HepG2 (cell line): ENCODE measurements at regions not wholly inside any gene's neighbourhood (a gene's known extent, or its start where the extent isn't known, plus 50 kb on each side); places are given as distances from the start of the nearest gene placed in this dataset.

ENCODE experiments used
- ATAC-seq: fragments of 200-7000 bp; cut with Tn5 transposase; 3 replicates; pipeline ENCODE4 v1.9.1; 2020; ENCODE audit warnings: mild to moderate bottlenecking, moderate library complexity
- BruUV-seq: library from RNA; stranded (reverse); fragments of 400-500 nt; replicated peaks from 2 replicates; lab custom pipeline; 2021; lab: Mats Ljungman, UMichigan
- CTCF ChIA-PET: fragments of 300-600 bp; formaldehyde crosslinking; extraction: SDS; loops from one replicate; lab custom pipeline; 2021; ENCODE audit warnings: low total read pairs, inconsistent platforms, low intra/inter-chr PET ratio; lab: Yijun Ruan, JAX
- POLR2A ChIA-PET: fragments of 350-600 bp; sonication (Branson Sonifier 250); formaldehyde crosslinking; loops from one replicate; lab custom pipeline; 2020; ENCODE audit warnings: antibody characterized with exemption, inconsistent platforms; lab: Yijun Ruan, JAX
- DNase-seq: peaks from one replicate; pipeline ENCODE4 v3.0.0-alpha.2; 2015; ENCODE audit warnings: low spot score
- FAIRE-seq: peaks from 3 replicates; lab custom pipeline; 2011; peaks lifted over from hg19 to GRCh38; lab: Jason Lieb, UNC
- H2AFZ ChIP-seq: one replicate; pipeline ENCODE4 v1.6.1; 2011; ENCODE audit warnings: low read length, inconsistent platforms
- H3K27ac ChIP-seq: fragments of 300-600 bp; 3 replicates; pipeline ENCODE4 v1.8.0; 2011; ENCODE audit warnings: mixed run types, mild to moderate bottlenecking, mixed read lengths, low read length, inconsistent platforms; ENCODE audit not compliant: insufficient read depth; ENCODE audit errors: extremely low read length
- H3K27me3 ChIP-seq, 2 experiments: fragments of 200-600 bp in 1 of 2; 2 replicates in 1 of 2; 3 replicates in 1 of 2; pipeline versions ENCODE4 v1.6.0 to v1.8.0; 2011; ENCODE audit warnings: low read length in 2 of 2, mild to moderate bottlenecking in 2 of 2, moderate library complexity in 2 of 2, inconsistent platforms in 1 of 2; ENCODE audit not compliant: insufficient read depth in 2 of 2, control insufficient read depth in 1 of 2
- H3K36me3 ChIP-seq, 2 experiments: fragments of 200-600 bp in 1 of 2; replicated peaks in 1 of 2; 2 replicates in 1 of 2; 3 replicates in 1 of 2; pipeline versions ENCODE4 v1.5.1 to v1.8.0; 2011; ENCODE audit warnings: low read length in 2 of 2, inconsistent platforms in 1 of 2; ENCODE audit not compliant: insufficient read depth in 2 of 2, control insufficient read depth in 1 of 2
- H3K4me1 ChIP-seq: 2 replicates; pipeline ENCODE4 v1.5.1; 2012; ENCODE audit warnings: low read length, inconsistent platforms; ENCODE audit not compliant: insufficient read depth
- H3K4me2 ChIP-seq: 2 replicates; pipeline ENCODE4 v1.6.0; 2011; ENCODE audit warnings: low read depth, low read length, inconsistent platforms
- H3K4me3 ChIP-seq, 3 experiments: fragments of 200-600 bp in 1 of 3; sonication (generic), shearing (Covaris generic) in 1 of 3; replicated peaks in 1 of 3; 2 replicates each; pipeline ENCODE4 v1.5.1; 2011 to 2016; ENCODE audit warnings: low read length in 3 of 3, inconsistent platforms in 2 of 3, low read depth in 2 of 3, mild to moderate bottlenecking in 2 of 3, control low read depth in 1 of 3, mixed read lengths in 1 of 3; ENCODE audit not compliant: insufficient read depth in 1 of 3
- H3K79me2 ChIP-seq: one replicate; pipeline ENCODE4 v1.6.1; 2011; ENCODE audit warnings: low read length, inconsistent platforms; ENCODE audit not compliant: insufficient read depth
- H3K9ac ChIP-seq: 2 replicates; pipeline ENCODE4 v1.6.0; 2011; ENCODE audit warnings: mild to moderate bottlenecking, low read depth, low read length, inconsistent platforms; ENCODE audit not compliant: insufficient read depth
- H3K9me3 ChIP-seq: 2 replicates; pipeline ENCODE4 v1.5.1; 2012; ENCODE audit warnings: mild to moderate bottlenecking, low read length
- H4K20me1 ChIP-seq: 2 replicates; pipeline ENCODE4 v1.6.0; 2011; ENCODE audit warnings: inconsistent platforms, mild to moderate bottlenecking, low read length, moderate library complexity; ENCODE audit not compliant: insufficient read depth
- CENPBD1 ChIP-seq: sonication (generic); formaldehyde crosslinking; IDR thresholded peaks from 2 replicates; pipeline ENCODE4 v1.8.0; 2022; ENCODE audit warnings: missing genetic modification reagents, low read depth, mild to moderate bottlenecking, borderline replicate concordance
- RORA ChIP-seq: sonication (generic); formaldehyde crosslinking; IDR thresholded peaks from 2 replicates; pipeline ENCODE4 v1.5.0; 2020; ENCODE audit warnings: mild to moderate bottlenecking, missing genetic modification reagents, moderate library complexity
- ZBTB49 ChIP-seq: sonication (generic); formaldehyde crosslinking; IDR thresholded peaks from 2 replicates; pipeline ENCODE4 v1.4.0; 2020; ENCODE audit warnings: missing genetic modification reagents, borderline replicate concordance
- ZFP41 ChIP-seq: sonication (generic); formaldehyde crosslinking; IDR thresholded peaks from 2 replicates; pipeline ENCODE4 v1.4.0; 2020; ENCODE audit warnings: mild to moderate bottlenecking, missing genetic modification reagents, borderline replicate concordance
- ZNF414 ChIP-seq: sonication (generic); formaldehyde crosslinking; IDR thresholded peaks from 2 replicates; pipeline ENCODE4 v1.5.0; 2020; ENCODE audit warnings: missing genetic modification reagents
- ZNF503 ChIP-seq: sonication (generic); formaldehyde crosslinking; IDR thresholded peaks from 2 replicates; pipeline ENCODE4 v1.4.0; 2020; ENCODE audit warnings: missing genetic modification reagents
- WGBS: methylation state at CpG from one replicate; pipeline ENCODE4 v1.1.6; 2017; ENCODE audit warnings: low lambda C conversion rate; 5-methylcytosine and 5-hydroxymethylcytosine counted together
- in situ Hi-C: cut with HindIII; loops from 2 replicates; pipeline ENCODE4 v1.10.0; 2017; ENCODE audit warnings: low pct_unique_long_range_greater_than_20kb; ENCODE audit not compliant: extremely low pct_ligation_motif_present
- intact Hi-C: fragments of 100-400 bp; cut with micrococcal nuclease; formaldehyde crosslinking; loops from one replicate; pipeline ENCODE4 v1.10.0; 2022; ENCODE audit not compliant: unreplicated experiment

GRCh38 chr15:85950101-85950500, 129.6 kb upstream of the AGBL1 start:
- in situ Hi-C loops = no loop called here
- Histone ChIP-seq H3K9me3 (no peaks in the 10 kb centered on the region), H3K27me3 (no peaks in the 10 kb centered on the region), H3K4me1 (no peaks in the 10 kb centered on the region), H3K9ac (no peak overlapping the region), H3K36me3 (no peaks in the 10 kb centered on the region), H3K79me2 (no peaks in the 10 kb centered on the region), H3K4me3 (no peak overlapping the region), H4K20me1 (no peaks in the 10 kb centered on the region), H3K27ac (no peak overlapping the region), H3K4me2 (no peak overlapping the region), H2AFZ (no peak overlapping the region)
- CTCF ChIA-PET = no interaction called here
- BruUV-seq = no TSS peak
- DNase-seq = no peak
- FAIRE-seq = no peak
- TF ChIP-seq ZNF414 = no peak
- no peak for TF ChIP-seq ZNF503 (CRISPR knock-in tag)
- 49% methylated on average over 4 of the region's 5 CpGs for WGBS
- ATAC-seq = no peak
- POLR2A ChIA-PET = no interaction called here
- intact Hi-C loops = no loop called here

GRCh38 chr15:85954586-85954985, 125.1 kb upstream of the AGBL1 start:
- no TSS peak for BruUV-seq
- Histone ChIP-seq H3K9me3 (no peaks in the 10 kb centered on the region), H3K4me1 (no peaks in the 10 kb centered on the region), H3K27ac (no peak overlapping the region), H3K27me3 (no peaks in the 10 kb centered on the region), H4K20me1 (no peaks in the 10 kb centered on the region), H3K79me2 (no peaks in the 10 kb centered on the region), H3K36me3 (no peaks in the 10 kb centered on the region), H2AFZ (no peak overlapping the region), H3K4me3 (no peak overlapping the region), H3K9ac (no peak overlapping the region), H3K4me2 (no peak overlapping the region)
- intact Hi-C loops (no loop called here), in situ Hi-C loops (no loop called here)
- ChIA-PET CTCF (no interaction called here), POLR2A (no interaction called here)
- ATAC-seq (no peak), DNase-seq (no peak), FAIRE-seq (no peak)
- WGBS = 17% methylated on average over 1 of the region's 1 CpG
- TF ChIP-seq ZBTB49 (CRISPR knock-in tag) (no peak), RORA (CRISPR knock-in tag) (no peak), ZFP41 (no peak), CENPBD1 (CRISPR knock-in tag) (no peak)
